ENCODE measurements at regions not wholly inside any gene's neighbourhood (a gene's known extent, or its start where the extent isn't known, plus 50 kb on each side); places are given as distances from the start of the nearest gene placed in this dataset.

GRCh38 chr6:71114986-71115385 lies 158.1 kb upstream of the B3GAT2 start:
- no peaks in the 10 kb centered on the region for H3K36me3 ChIP-seq (ENCODE audit: control insufficient read depth, insufficient read depth, low read length)
- TF ChIP-seq CTCF (conservative IDR thresholded peaks at IDR 0.05), result no peak
- no peak overlapping the region for H3K27ac Mint-ChIP-seq
- H3K27me3 ChIP-seq (ENCODE audit: control insufficient read depth, insufficient read depth, low read length, poor library complexity, severe bottlenecking), result no peaks in the 10 kb centered on the region
- H3K9me3 ChIP-seq (ENCODE audit: control insufficient read depth, low read length), result no peaks in the 10 kb centered on the region
- H3K27me3 Mint-ChIP-seq (ENCODE audit: insufficient read depth), result no peaks in the 10 kb centered on the region
- no peaks in the 10 kb centered on the region for H3K36me3 Mint-ChIP-seq (ENCODE audit: low read depth)
- H3K9me3 Mint-ChIP-seq, result peaks cover 8% of the 10 kb centered on the region
- H3K27ac ChIP-seq (ENCODE audit: low read depth, low read length), result no peak overlapping the region
- H3K4me1 Mint-ChIP-seq, result peaks cover 3% of the 10 kb centered on the region
- no peaks in the 10 kb centered on the region for H3K4me1 ChIP-seq (ENCODE audit: control insufficient read depth, insufficient read depth, low read length)
- H3K9ac ChIP-seq (ENCODE audit: extremely low read depth, low read length, poor library complexity, severe bottlenecking), result no peak overlapping the region
- H3K4me3 Mint-ChIP-seq, result no peak overlapping the region
- no peak for DNase-seq
- no peak overlapping the region for H3K4me3 ChIP-seq (ENCODE audit: low read length)

DNA sequence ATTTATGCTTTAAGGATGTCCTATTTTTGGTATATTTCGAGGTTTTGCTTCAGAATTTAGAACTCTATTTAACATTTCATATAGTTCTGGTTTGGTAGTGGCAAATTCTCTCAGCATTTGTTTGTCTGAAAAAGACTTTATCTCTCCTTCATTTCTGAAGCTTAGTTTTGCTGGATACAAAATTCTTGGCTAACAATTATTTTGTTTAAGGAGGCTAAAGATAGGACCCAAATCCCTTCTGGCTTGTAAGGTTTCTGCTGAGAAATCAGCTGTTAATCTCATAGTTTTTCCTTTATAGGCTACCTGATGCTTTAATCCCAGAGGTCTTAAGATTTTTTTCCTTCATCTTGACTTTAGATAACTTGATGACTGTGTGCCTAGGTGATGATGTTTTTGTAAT lies 162.7 kb upstream of the B3GAT2 start:
- no peaks in the 10 kb centered on the region for H3K4me1 ChIP-seq (ENCODE audit: control insufficient read depth, insufficient read depth, low read length)
- no peak overlapping the region for H3K4me3 Mint-ChIP-seq
- H3K9me3 Mint-ChIP-seq, result peaks cover 16% of the 10 kb centered on the region
- no peaks in the 10 kb centered on the region for H3K9me3 ChIP-seq (ENCODE audit: control insufficient read depth, low read length)
- no peak overlapping the region for H3K27ac ChIP-seq (ENCODE audit: low read depth, low read length)
- TF ChIP-seq CTCF (conservative IDR thresholded peaks at IDR 0.05), result no peak
- no peaks in the 10 kb centered on the region for H3K36me3 ChIP-seq (ENCODE audit: control insufficient read depth, insufficient read depth, low read length)
- H3K4me1 Mint-ChIP-seq, result peaks cover 1% of the 10 kb centered on the region
- DNase-seq, result no peak
- no peaks in the 10 kb centered on the region for H3K36me3 Mint-ChIP-seq (ENCODE audit: low read depth)
- H3K9ac ChIP-seq (ENCODE audit: extremely low read depth, low read length, poor library complexity, severe bottlenecking), result no peak overlapping the region
- WGBS, 2 experiments (ENCODE audit: insufficient coverage in 1 of 2, insufficient read length in 1 of 2), result 100% methylated on average over 1 of the region's 1 CpG; no CpG with 5 or more reads in 1 of the 2 experiments
- H3K27me3 ChIP-seq (ENCODE audit: control insufficient read depth, insufficient read depth, low read length, poor library complexity, severe bottlenecking), result no peaks in the 10 kb centered on the region
- no peak overlapping the region for H3K4me3 ChIP-seq (ENCODE audit: low read length)
- H3K27ac Mint-ChIP-seq, result no peak overlapping the region
- peaks cover 2% of the 10 kb centered on the region for H3K27me3 Mint-ChIP-seq (ENCODE audit: insufficient read depth)

GRCh38 chr6:71123051-71123450 lies 165.6 kb upstream of the OGFRL1 start:
- Histone ChIP-seq H3K36me3 (ENCODE audit: control insufficient read depth, insufficient read depth, low read length) (no peaks in the 10 kb centered on the region), H3K4me1 (ENCODE audit: control insufficient read depth, insufficient read depth, low read length) (no peaks in the 10 kb centered on the region), H3K4me3 (ENCODE audit: low read length) (no peak overlapping the region), H3K9ac (ENCODE audit: extremely low read depth, low read length, poor library complexity, severe bottlenecking) (no peak overlapping the region), H3K27me3 (ENCODE audit: control insufficient read depth, insufficient read depth, low read length, poor library complexity, severe bottlenecking) (no peaks in the 10 kb centered on the region), H3K27ac (ENCODE audit: low read depth, low read length) (no peak overlapping the region), H3K9me3 (ENCODE audit: control insufficient read depth, low read length) (no peaks in the 10 kb centered on the region)
- WGBS, 2 experiments (ENCODE audit: insufficient coverage in 1 of 2, insufficient read length in 1 of 2), result 92 to 100% methylated on average over 1 of the region's 1 CpG
- peaks cover 16% of the 10 kb centered on the region for H3K9me3 Mint-ChIP-seq
- no peak overlapping the region for H3K4me3 Mint-ChIP-seq
- H3K27ac Mint-ChIP-seq, result no peak overlapping the region
- no peaks in the 10 kb centered on the region for H3K36me3 Mint-ChIP-seq (ENCODE audit: low read depth)
- DNase-seq, result no peak
- H3K4me1 Mint-ChIP-seq, result peaks cover 5% of the 10 kb centered on the region
- TF ChIP-seq CTCF (conservative IDR thresholded peaks at IDR 0.05), result no peak
- H3K27me3 Mint-ChIP-seq (ENCODE audit: insufficient read depth), result peaks cover 2% of the 10 kb centered on the region

Data from endodermal cell (in vitro differentiated cells).